ENCODE measurements at regions not wholly inside any gene's neighbourhood (a gene's known extent, or its start where the extent isn't known, plus 50 kb on each side); places are given as distances from the start of the nearest gene placed in this dataset.

DNA sequence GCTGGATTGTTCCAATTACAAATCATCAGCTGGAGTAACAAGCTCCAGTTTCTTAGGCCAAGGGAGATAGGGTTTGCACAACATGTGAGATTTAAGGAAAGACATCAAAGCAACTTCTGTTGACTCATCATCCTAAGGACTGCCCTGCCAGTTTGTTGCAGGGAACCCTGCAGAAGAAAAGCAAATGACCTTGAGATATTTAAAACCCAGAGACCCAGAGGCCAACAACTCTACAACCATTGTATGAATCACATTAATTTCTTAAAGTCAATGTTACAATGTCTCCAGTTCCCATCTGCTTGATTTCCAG, 491.8 kb upstream of the ACVR2A start:
- TF ChIP-seq, protein P1, sequence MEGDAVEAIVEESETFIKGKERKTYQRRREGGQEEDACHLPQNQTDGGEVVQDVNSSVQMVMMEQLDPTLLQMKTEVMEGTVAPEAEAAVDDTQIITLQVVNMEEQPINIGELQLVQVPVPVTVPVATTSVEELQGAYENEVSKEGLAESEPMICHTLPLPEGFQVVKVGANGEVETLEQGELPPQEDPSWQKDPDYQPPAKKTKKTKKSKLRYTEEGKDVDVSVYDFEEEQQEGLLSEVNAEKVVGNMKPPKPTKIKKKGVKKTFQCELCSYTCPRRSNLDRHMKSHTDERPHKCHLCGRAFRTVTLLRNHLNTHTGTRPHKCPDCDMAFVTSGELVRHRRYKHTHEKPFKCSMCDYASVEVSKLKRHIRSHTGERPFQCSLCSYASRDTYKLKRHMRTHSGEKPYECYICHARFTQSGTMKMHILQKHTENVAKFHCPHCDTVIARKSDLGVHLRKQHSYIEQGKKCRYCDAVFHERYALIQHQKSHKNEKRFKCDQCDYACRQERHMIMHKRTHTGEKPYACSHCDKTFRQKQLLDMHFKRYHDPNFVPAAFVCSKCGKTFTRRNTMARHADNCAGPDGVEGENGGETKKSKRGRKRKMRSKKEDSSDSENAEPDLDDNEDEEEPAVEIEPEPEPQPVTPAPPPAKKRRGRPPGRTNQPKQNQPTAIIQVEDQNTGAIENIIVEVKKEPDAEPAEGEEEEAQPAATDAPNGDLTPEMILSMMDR (IDR thresholded peaks at IDR 0.05; ENCODE audit: insufficient read depth, low read depth, low read length) = no peak
- TF ChIP-seq EZH2 (IDR thresholded peaks at IDR 0.05; ENCODE audit: insufficient read depth, low read length) = no peak

Data from astrocyte (in vitro differentiated cells and primary cell).